Right atrium auricular region (tissue), 2 donors: ENCODE measurements at regions not wholly inside any gene's neighbourhood (a gene's known extent, or its start where the extent isn't known, plus 50 kb on each side); places are given as distances from the start of the nearest gene placed in this dataset.

ENCODE experiments used
- DNase-seq: peaks from one replicate; pipeline ENCODE4 v3.0.0-alpha.2; 2019; ENCODE audit warnings: low spot score
- H3K27ac ChIP-seq, 2 donors: fragments of 200-600 bp; sonication (generic); 1 replicate in 1 of 2; 2 replicates in 1 of 2; pipeline ENCODE4 v1.5.1; 2016 to 2019
- H3K27me3 ChIP-seq, 2 donors: fragments of 200-600 bp; sonication (generic); one replicate each; pipeline versions ENCODE4 v1.5.1 to v1.6.0; 2017 to 2019
- H3K36me3 ChIP-seq: fragments of 200-600 bp; sonication (generic); one replicate; pipeline ENCODE4 v1.5.1; 2016
- H3K4me1 ChIP-seq, 2 donors: fragments of 200-600 bp; sonication (generic); one replicate each; pipeline versions ENCODE4 v1.5.1 to v1.6.0; 2017 to 2019
- H3K4me3 ChIP-seq, 2 donors: fragments of 200-600 bp; sonication (generic); 1 replicate in 1 of 2; 2 replicates in 1 of 2; pipeline ENCODE4 v1.5.1; 2017 to 2019; ENCODE audit warnings: mild to moderate bottlenecking in 1 of 2, moderate library complexity in 1 of 2
- H3K9me3 ChIP-seq, 2 donors: fragments of 200-600 bp; sonication (generic); one replicate each; pipeline ENCODE4 v1.5.1; 2019
- TF ChIP-seq, protein P1 (sequence below), 2 donors: fragments of 200-600 bp; sonication (generic); IDR thresholded peaks; one replicate each; pipeline ENCODE4 v1.5.1; 2019; ENCODE audit warnings: antibody characterized with exemption in 2 of 2

DNA sequence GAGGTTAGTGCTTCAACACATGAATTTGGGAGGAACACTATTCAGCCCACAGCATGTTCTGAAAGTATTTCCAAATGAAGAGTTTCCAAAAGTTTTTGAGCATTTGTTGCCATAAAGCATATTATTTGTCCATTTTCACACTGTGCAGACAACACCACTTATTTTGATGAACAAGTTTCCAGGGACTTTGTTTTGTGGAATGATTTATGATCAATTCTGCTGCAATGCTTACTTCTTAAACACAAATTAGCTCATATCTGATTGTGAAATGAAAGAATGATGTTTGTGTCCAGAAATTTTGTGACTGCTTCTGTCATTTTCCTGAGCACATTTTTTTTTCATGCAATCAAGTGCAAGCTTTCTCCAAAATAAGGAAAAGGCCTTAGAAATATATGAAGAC lies 205.3 kb downstream of the RAP2A start:
- H3K36me3 ChIP-seq: no peaks in the 10 kb centered on the region
- H3K27me3 ChIP-seq: no peaks in the 10 kb centered on the region
- H3K4me3 ChIP-seq: no peak overlapping the region
- H3K4me1 ChIP-seq: no peaks in the 10 kb centered on the region
- DNase-seq: no peak
- no peak overlapping the region for H3K27ac ChIP-seq
- TF ChIP-seq, protein P1, sequence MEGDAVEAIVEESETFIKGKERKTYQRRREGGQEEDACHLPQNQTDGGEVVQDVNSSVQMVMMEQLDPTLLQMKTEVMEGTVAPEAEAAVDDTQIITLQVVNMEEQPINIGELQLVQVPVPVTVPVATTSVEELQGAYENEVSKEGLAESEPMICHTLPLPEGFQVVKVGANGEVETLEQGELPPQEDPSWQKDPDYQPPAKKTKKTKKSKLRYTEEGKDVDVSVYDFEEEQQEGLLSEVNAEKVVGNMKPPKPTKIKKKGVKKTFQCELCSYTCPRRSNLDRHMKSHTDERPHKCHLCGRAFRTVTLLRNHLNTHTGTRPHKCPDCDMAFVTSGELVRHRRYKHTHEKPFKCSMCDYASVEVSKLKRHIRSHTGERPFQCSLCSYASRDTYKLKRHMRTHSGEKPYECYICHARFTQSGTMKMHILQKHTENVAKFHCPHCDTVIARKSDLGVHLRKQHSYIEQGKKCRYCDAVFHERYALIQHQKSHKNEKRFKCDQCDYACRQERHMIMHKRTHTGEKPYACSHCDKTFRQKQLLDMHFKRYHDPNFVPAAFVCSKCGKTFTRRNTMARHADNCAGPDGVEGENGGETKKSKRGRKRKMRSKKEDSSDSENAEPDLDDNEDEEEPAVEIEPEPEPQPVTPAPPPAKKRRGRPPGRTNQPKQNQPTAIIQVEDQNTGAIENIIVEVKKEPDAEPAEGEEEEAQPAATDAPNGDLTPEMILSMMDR (IDR thresholded peaks at IDR 0.05): no peak
- H3K9me3 ChIP-seq: no peaks in the 10 kb centered on the region

- no peaks in the 10 kb centered on the region for H3K4me1 ChIP-seq
- TF ChIP-seq, protein P1 (IDR thresholded peaks at IDR 0.05): no peak
- DNase-seq: no peak
- no peaks in the 10 kb centered on the region for H3K27me3 ChIP-seq
- no peak overlapping the region for H3K4me3 ChIP-seq
- no peak overlapping the region for H3K27ac ChIP-seq
- H3K9me3 ChIP-seq: no peaks in the 10 kb centered on the region
- H3K36me3 ChIP-seq: no peaks in the 10 kb centered on the region
These were observed 206.3 kb downstream of the RAP2A start for GRCh38 chr13:97640268-97640667.

DNA sequence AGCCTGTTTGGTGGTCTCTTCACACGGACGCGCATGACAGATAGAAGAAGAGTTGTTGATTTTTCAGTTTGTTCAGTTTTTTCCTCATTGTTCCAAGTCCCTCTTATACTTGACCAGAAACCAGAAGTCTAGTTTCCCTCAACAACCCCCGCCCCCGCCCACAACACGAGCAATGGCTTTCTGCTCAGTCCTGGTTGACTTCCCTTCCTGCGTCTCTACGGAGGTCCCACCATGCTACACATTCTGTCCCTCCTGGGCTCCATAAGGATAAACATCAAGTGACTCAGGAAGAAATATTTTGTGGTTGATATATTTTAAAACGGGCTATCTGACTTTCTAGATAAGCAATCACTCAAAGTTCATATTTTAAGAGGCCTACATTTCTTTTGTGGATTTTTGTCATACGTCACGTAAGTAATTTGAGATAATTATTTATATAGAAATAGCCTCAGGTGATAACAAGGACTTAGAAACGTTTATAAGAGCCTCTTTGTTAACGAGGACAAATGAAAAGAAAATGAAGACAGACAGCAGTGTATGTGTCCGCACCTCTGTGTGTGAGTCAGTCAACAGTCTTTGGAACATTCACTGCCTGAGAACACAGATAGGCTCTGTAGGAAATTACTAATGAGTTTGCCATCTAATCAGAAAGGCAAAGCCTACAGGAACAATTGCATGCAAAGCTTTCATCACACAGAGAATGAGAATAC lies 214.4 kb downstream of the RAP2A start:
- Histone ChIP-seq H3K4me1 (no peaks in the 10 kb centered on the region), H3K4me3 (no peak overlapping the region), H3K27ac (no peak overlapping the region), H3K27me3 (no peaks in the 10 kb centered on the region), H3K36me3 (no peaks in the 10 kb centered on the region), H3K9me3 (no peaks in the 10 kb centered on the region)
- TF ChIP-seq, protein P1 (IDR thresholded peaks at IDR 0.05): no peak
- DNase-seq: no peak

DNA sequence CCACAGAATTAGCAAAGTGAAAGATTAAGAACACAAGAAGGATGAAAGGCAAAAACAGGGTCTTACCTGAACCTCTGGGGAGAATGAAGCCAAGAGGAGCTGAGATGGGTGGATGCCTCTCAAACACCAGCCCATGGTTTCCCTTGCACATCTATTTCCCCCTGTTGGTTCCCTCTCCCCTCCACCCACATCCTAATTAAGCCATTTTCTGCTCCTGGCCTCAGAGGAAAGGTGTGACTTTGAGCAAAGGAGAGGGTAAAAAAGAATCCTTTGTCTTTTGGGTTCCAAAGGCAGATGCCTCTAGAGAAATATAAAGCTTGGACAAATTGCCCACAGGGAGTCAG lies 214.9 kb downstream of the RAP2A start:
- TF ChIP-seq, protein P1 (IDR thresholded peaks at IDR 0.05): no peak
- DNase-seq: no peak
- Histone ChIP-seq H3K27ac (no peak overlapping the region), H3K9me3 (no peaks in the 10 kb centered on the region), H3K4me3 (no peak overlapping the region), H3K36me3 (no peaks in the 10 kb centered on the region), H3K27me3 (no peaks in the 10 kb centered on the region), H3K4me1 (no peaks in the 10 kb centered on the region)

DNA sequence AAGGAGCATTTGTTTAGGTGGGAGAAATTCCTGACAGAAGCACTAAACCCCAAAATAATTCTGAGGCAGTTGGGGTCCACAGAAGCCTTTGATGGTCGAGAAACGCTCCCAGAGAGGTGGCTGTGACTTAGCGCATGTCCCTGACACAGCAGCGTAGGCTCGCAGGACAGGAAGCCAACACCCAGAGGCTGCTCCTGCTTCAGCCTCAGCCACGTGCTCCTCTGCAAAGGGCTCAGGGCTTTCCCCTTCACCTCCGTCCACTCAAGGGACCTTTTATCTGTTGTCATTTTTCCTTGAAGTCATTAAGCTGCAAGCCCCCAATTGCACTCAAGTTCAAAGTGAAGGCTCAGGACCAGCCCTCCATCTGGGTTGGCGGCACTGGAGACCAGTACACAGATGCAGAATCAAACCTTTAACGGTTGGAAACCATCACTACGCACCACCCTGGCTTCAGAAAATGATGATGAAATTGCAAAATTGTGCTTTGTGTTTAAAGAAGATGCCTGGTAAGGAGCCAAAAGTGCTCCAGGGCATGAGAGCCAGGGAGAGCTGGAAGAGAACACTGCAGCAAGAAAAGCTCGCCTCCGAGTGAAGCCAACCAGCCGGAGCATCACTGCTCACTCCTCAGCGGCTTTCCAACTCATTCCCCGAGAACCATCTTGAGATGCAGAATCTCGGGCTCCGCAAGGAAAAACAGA lies 219.6 kb downstream of the RAP2A start:
- TF ChIP-seq, protein P1 (IDR thresholded peaks at IDR 0.05): no peak
- no peaks in the 10 kb centered on the region for H3K4me1 ChIP-seq
- no peaks in the 10 kb centered on the region for H3K27me3 ChIP-seq
- no peak overlapping the region for H3K27ac ChIP-seq
- no peaks in the 10 kb centered on the region for H3K36me3 ChIP-seq
- DNase-seq: no peak
- H3K9me3 ChIP-seq: no peaks in the 10 kb centered on the region
- no peak overlapping the region for H3K4me3 ChIP-seq
